ENCODE measurements at regions not wholly inside any gene's neighbourhood (a gene's known extent, or its start where the extent isn't known, plus 50 kb on each side); places are given as distances from the start of the nearest gene placed in this dataset.

DNA sequence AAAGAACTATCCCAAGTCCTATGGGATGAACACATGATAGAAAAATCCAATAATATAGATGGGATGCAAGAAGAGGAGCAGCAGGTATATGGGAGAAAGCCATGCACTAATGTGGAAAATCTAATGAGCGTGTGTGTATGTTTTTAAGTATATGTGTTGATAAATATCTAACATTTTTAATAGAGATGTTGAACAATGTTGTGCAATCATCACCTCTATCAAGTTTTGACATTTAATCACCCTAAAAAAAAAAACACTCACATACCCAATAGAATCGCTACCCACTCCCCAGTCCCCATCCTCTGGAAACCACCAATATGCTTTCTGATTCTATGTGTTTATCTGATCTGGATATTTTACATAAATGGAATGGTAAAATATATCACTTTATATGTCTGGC is 983.7 kb downstream of the SUCLG1 start:
- intact Hi-C loops (cut with DNase I, micrococcal nuclease) = no loop called here

DNA sequence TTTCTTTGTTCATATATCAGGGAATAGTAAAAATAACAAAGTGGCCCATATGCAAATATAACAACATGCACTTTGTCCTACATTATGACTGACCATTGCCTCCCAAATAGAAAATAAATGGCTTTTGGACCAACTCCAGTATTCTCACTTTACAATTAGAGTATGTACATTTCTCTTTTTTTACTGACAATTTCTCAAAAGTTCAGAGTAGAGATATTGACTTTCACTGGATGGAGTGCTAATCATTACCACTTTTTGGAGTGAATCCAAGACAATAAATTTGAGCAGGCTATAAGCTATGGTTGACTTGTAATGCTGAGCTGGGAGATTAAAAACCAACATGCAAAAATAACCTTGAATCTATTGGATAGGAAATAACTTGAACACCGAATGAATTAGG is 987.4 kb downstream of the SUCLG1 start:
- ChIA-PET POLR2A (no interaction called here), CTCF (no interaction called here)
- intact Hi-C loops (cut with DNase I, micrococcal nuclease) = no loop called here
- no peaks in the 10 kb centered on the region for H3K4me1 Mint-ChIP-seq
- ATAC-seq (no peak), DNase-seq (no peak)
- H3K9me3 Mint-ChIP-seq (ENCODE audit: low read depth) = peaks cover 4% of the 10 kb centered on the region
- H3K4me3 Mint-ChIP-seq = no peak overlapping the region
- no peaks in the 10 kb centered on the region for H3K36me3 Mint-ChIP-seq (ENCODE audit: low read depth)
- no peak overlapping the region for H3K27ac Mint-ChIP-seq
- H3K27me3 Mint-ChIP-seq = no peaks in the 10 kb centered on the region

More for the DNA sequence above, 983.7 kb downstream of the SUCLG1 start:
- H3K36me3 Mint-ChIP-seq (ENCODE audit: low read depth) = no peaks in the 10 kb centered on the region
- H3K9me3 Mint-ChIP-seq (ENCODE audit: low read depth) = peaks cover 4% of the 10 kb centered on the region
- no peak overlapping the region for H3K27ac Mint-ChIP-seq
- ChIA-PET POLR2A (no interaction called here), CTCF (no interaction called here)
- H3K4me3 Mint-ChIP-seq = no peak overlapping the region
- DNase-seq (no peak), ATAC-seq (no peak)
- H3K4me1 Mint-ChIP-seq = no peaks in the 10 kb centered on the region
- H3K27me3 Mint-ChIP-seq = no peaks in the 10 kb centered on the region

- H3K9me3 Mint-ChIP-seq (ENCODE audit: low read depth) = peaks cover 3% of the 10 kb centered on the region
- H3K36me3 Mint-ChIP-seq (ENCODE audit: low read depth) = no peaks in the 10 kb centered on the region
- H3K27ac Mint-ChIP-seq = no peak overlapping the region
- ATAC-seq (no peak), DNase-seq (no peak)
- no peaks in the 10 kb centered on the region for H3K4me1 Mint-ChIP-seq
- no peaks in the 10 kb centered on the region for H3K27me3 Mint-ChIP-seq
- H3K4me3 Mint-ChIP-seq = no peak overlapping the region
- intact Hi-C loops (cut with DNase I, micrococcal nuclease) = no loop called here
- ChIA-PET POLR2A (no interaction called here), CTCF (no interaction called here)
Observed at GRCh38 chr2:83470928-83471327, 988.2 kb downstream of the SUCLG1 start.

GRCh38 chr2:83464444-83464843 is 994.6 kb downstream of the SUCLG1 start:
- POLR2A ChIA-PET = no interaction called here
- CTCF ChIA-PET = no interaction called here
- ATAC-seq = no peak
- Mint-ChIP-seq H3K4me3 (no peak overlapping the region), H3K27ac (no peak overlapping the region), H3K36me3 (ENCODE audit: low read depth) (no peaks in the 10 kb centered on the region), H3K4me1 (no peaks in the 10 kb centered on the region), H3K9me3 (ENCODE audit: low read depth) (peaks cover 2% of the 10 kb centered on the region), H3K27me3 (no peaks in the 10 kb centered on the region)
- DNase-seq = no peak
- intact Hi-C loops (cut with DNase I, micrococcal nuclease) = no loop called here

DNA sequence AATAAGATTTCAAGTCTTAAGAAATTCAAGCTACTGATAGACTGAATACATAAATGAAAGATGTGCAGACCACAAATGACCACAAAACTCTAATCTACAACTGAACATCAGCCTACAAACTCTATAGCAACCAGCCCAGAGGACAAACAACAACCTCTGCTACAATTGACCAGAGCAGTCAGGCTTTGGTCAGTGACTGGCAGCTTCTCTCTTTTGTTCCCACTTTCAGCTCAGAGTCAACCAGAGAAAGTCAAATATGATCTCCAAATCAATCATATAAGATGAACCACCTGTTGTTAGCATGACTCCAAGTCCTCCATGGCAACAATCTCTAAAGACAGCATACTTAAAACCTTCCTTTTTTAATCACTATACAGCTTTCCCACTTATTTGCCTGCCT is 996.2 kb downstream of the SUCLG1 start:
- POLR2A ChIA-PET = no interaction called here
- DNase-seq (no peak), ATAC-seq (no peak)
- Mint-ChIP-seq H3K4me1 (no peaks in the 10 kb centered on the region), H3K27me3 (no peaks in the 10 kb centered on the region), H3K9me3 (ENCODE audit: low read depth) (peaks cover 2% of the 10 kb centered on the region), H3K36me3 (ENCODE audit: low read depth) (no peaks in the 10 kb centered on the region), H3K4me3 (no peak overlapping the region), H3K27ac (no peak overlapping the region)
- intact Hi-C loops (cut with DNase I, micrococcal nuclease) = no loop called here
- CTCF ChIA-PET = no interaction called here

DNA sequence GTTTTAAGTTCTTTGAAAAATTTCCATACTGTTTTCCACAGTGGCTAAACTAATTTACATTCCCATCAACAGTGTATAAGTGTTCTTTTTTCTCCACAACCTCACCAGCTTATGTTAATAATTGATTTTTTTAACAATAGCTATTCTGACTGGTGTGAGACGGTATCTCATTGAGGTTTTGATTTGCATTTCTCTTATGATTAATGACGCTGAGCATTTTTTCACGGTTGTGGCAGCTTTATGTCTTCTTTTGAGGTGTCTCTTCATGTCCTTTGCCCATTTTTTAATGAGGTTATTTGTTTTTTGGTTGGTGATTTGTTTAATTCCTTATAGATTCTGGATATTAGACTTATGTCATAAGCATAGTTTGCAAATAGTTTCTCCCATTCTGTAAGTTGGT is 997.9 kb downstream of the SUCLG1 start:
- Mint-ChIP-seq H3K4me3 (no peak overlapping the region), H3K36me3 (ENCODE audit: low read depth) (no peaks in the 10 kb centered on the region), H3K27me3 (no peaks in the 10 kb centered on the region), H3K9me3 (ENCODE audit: low read depth) (no peaks in the 10 kb centered on the region), H3K27ac (no peak overlapping the region), H3K4me1 (no peaks in the 10 kb centered on the region)
- CTCF ChIA-PET = no interaction called here
- no peak for ATAC-seq
- POLR2A ChIA-PET = no interaction called here
- no peak for DNase-seq
- intact Hi-C loops (cut with DNase I, micrococcal nuclease) = no loop called here

DNA sequence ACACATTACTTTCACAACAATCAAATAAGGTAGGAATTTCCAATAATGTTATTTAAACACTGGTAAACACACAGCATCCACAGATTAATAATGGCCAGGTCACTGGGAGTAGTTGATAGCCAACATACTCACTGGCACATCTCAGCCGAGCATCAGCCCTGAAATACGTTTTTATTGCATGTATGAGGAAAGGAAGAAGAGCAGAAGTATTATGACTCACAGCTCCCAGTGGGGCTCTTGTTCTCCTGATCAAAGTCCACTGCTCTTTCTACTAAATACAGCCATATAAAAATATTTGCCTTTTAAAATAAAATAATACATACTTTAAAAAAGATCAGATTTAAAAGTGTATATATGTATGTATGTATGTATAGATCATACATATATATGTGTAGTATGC is 999.6 kb downstream of the SUCLG1 start:
- DNase-seq = no peak
- intact Hi-C loops (cut with DNase I, micrococcal nuclease) = no loop called here
- no peaks in the 10 kb centered on the region for H3K36me3 Mint-ChIP-seq (ENCODE audit: low read depth)
- no peak overlapping the region for H3K27ac Mint-ChIP-seq
- CTCF ChIA-PET = interaction anchor here (0.6 kb wide), 1 partner anchor 427 kb away, joined by 3 read pairs; no protein-coding TSS in a partner anchor
- POLR2A ChIA-PET = no interaction called here
- H3K4me1 Mint-ChIP-seq = no peaks in the 10 kb centered on the region
- H3K27me3 Mint-ChIP-seq = no peaks in the 10 kb centered on the region
- H3K9me3 Mint-ChIP-seq (ENCODE audit: low read depth) = no peaks in the 10 kb centered on the region
- no peak for ATAC-seq
- H3K4me3 Mint-ChIP-seq = no peak overlapping the region

GRCh38 chr2:83435989-83436388 is 1023.1 kb downstream of the SUCLG1 start:
- intact Hi-C loops (cut with DNase I, micrococcal nuclease) = no loop called here
- no peaks in the 10 kb centered on the region for H3K36me3 Mint-ChIP-seq (ENCODE audit: low read depth)
- DNase-seq = no peak
- ChIA-PET POLR2A (no interaction called here), CTCF (no interaction called here)
- H3K9me3 Mint-ChIP-seq (ENCODE audit: low read depth) = no peaks in the 10 kb centered on the region
- no peak overlapping the region for H3K4me3 Mint-ChIP-seq
- no peak overlapping the region for H3K27ac Mint-ChIP-seq
- ATAC-seq = no peak
- H3K27me3 Mint-ChIP-seq = no peaks in the 10 kb centered on the region
- no peaks in the 10 kb centered on the region for H3K4me1 Mint-ChIP-seq

DNA sequence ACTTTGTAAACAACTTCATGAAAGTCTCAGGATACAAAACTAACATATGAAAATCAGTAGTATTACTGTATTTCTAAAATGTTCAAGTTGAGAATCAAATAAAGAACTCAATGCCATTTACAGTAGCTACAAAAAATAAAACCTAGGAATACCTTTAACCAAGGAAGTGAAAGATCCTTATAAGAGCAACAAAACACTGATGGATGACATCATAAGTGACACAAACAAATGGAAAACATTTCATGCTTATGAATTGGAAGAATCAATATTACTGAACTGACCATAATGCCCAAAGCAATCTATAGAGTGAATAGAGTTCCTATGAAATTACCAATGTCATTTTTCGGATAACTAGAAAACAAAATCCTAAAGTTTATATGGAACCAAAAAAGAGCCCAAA is 1038.1 kb downstream of the SUCLG1 start:
- Mint-ChIP-seq H3K9me3 (ENCODE audit: low read depth) (peaks cover 31% of the 10 kb centered on the region), H3K4me1 (no peaks in the 10 kb centered on the region), H3K36me3 (ENCODE audit: low read depth) (no peaks in the 10 kb centered on the region), H3K4me3 (no peak overlapping the region), H3K27ac (no peak overlapping the region), H3K27me3 (no peaks in the 10 kb centered on the region)
- CTCF ChIA-PET = no interaction called here
- intact Hi-C loops (cut with DNase I, micrococcal nuclease) = no loop called here
- POLR2A ChIA-PET = no interaction called here
- ATAC-seq = no peak
- DNase-seq = no peak

- Mint-ChIP-seq H3K27ac (no peak overlapping the region), H3K4me3 (no peak overlapping the region), H3K36me3 (ENCODE audit: low read depth) (no peaks in the 10 kb centered on the region), H3K4me1 (no peaks in the 10 kb centered on the region), H3K9me3 (ENCODE audit: low read depth) (peaks cover 3% of the 10 kb centered on the region), H3K27me3 (no peaks in the 10 kb centered on the region)
- intact Hi-C loops (cut with DNase I, micrococcal nuclease) = no loop called here
- CTCF ChIA-PET = no interaction called here
- ATAC-seq (no peak), DNase-seq (no peak)
- POLR2A ChIA-PET = no interaction called here
Observed at GRCh38 chr2:83394134-83394904, 1064.8 kb downstream of the SUCLG1 start.

- Mint-ChIP-seq H3K27me3 (no peaks in the 10 kb centered on the region), H3K9me3 (ENCODE audit: low read depth) (peaks cover 3% of the 10 kb centered on the region), H3K27ac (no peak overlapping the region), H3K36me3 (ENCODE audit: low read depth) (no peaks in the 10 kb centered on the region), H3K4me3 (no peak overlapping the region), H3K4me1 (no peaks in the 10 kb centered on the region)
- no peak for ATAC-seq
- ChIA-PET CTCF (no interaction called here), POLR2A (no interaction called here)
- no peak for DNase-seq
- intact Hi-C loops (cut with DNase I, micrococcal nuclease) = no loop called here
Observed at GRCh38 chr2:83388804-83389203, 1070.3 kb downstream of the SUCLG1 start.

DNA sequence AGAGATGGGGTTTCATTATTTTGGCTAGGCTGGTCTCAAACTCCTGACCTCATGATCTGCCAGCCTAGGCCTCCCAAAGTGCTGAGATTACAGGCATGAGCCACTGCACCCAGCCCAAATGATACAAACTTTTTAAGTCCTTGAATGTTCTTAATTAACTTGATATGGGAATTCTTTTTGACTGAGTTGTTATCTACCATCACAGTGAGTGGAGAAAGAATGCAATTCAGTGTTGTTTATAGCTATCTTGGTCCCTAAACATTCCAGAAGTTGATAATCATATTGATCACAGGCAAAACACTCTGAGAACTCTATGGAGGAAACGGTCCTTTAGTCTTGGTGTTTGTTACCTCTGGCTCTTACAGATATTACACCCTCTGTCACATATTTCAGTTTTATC is 1072.5 kb downstream of the SUCLG1 start:
- ChIA-PET POLR2A (no interaction called here), CTCF (no interaction called here)
- intact Hi-C loops (cut with DNase I, micrococcal nuclease) = no loop called here
- Mint-ChIP-seq H3K36me3 (ENCODE audit: low read depth) (no peaks in the 10 kb centered on the region), H3K4me3 (no peak overlapping the region), H3K27ac (no peak overlapping the region), H3K9me3 (ENCODE audit: low read depth) (peaks cover 3% of the 10 kb centered on the region), H3K27me3 (no peaks in the 10 kb centered on the region), H3K4me1 (no peaks in the 10 kb centered on the region)
- DNase-seq = no peak
- ATAC-seq = no peak

GRCh38 chr2:83378921-83379320 is 1080.2 kb downstream of the SUCLG1 start:
- POLR2A ChIA-PET = no interaction called here
- ATAC-seq = no peak

More at GRCh38 chr2:83378921-83379320, 1080.2 kb downstream of the SUCLG1 start:
- intact Hi-C loops (cut with DNase I, micrococcal nuclease) = no loop called here
- Mint-ChIP-seq H3K27me3 (no peaks in the 10 kb centered on the region), H3K9me3 (ENCODE audit: low read depth) (peaks cover 2% of the 10 kb centered on the region), H3K27ac (no peak overlapping the region), H3K4me3 (no peak overlapping the region), H3K36me3 (ENCODE audit: low read depth) (no peaks in the 10 kb centered on the region), H3K4me1 (no peaks in the 10 kb centered on the region)
- DNase-seq = no peak
- CTCF ChIA-PET = interaction anchor here (0.5 kb wide), 1 partner anchor 81 kb away, joined by 4 read pairs; no protein-coding TSS in a partner anchor

Data from activated CD4-positive, alpha-beta T cell treated with anti-CD3 and anti-CD28 coated beads for 36 hours (primary cell).